GM18511 (cell line): ENCODE measurements at regions not wholly inside any gene's neighbourhood (a gene's known extent, or its start where the extent isn't known, plus 50 kb on each side); places are given as distances from the start of the nearest gene placed in this dataset.
"Not testable (repeated sequence)": the region's sequence is repeated elsewhere in the genome, so short reads cannot be mapped to it uniquely, and the experiment has no call there.

Source experiments
- ATAC-seq: cut with Tn5 transposase; IDR thresholded peaks from one replicate; pipeline ENCODE4 v1.9.1; 2021; ENCODE audit warnings: mild to moderate bottlenecking, moderate library complexity; ENCODE audit not compliant: unreplicated experiment

DNA sequence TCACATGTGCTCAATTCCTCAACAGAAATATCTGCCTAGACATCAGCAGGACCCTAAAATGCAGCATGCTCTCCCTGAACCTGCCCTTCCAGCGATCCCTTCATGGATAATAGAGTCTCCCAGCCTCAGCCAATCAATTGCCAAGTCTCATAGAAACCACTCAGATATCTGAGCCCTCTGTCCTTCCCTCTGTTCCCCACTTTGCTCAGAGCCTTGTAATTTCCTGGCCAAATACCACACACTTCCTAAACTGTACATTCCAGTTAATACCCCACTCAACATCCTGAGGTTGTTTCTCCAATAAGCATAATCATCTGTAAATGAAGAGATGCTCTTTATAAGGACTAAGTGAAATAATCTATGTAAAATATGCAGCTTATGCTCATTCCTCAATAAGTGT is 59.3 kb upstream of the PTGFRN start:
- no peak for ATAC-seq

DNA sequence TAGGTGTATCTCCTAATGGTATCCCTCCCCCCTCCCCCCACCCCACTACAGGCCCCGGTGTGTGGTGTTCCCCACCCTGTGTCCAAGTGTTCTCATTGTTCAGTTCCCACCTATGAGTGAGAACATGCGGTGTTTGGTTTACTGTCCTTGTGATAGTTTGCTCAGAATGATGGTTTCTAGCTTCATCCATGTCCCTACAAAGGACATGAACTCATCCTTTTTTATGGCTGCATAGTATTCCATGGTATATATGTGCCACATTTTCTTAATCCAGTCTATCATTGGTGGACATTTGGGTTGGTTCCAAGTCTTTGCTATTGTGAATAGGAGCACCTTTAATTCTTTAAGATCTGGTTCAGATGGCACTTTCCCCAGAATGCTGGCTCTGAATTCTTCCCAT is 58.5 kb upstream of the PTGFRN start:
- ATAC-seq, result not testable (repeated sequence)

DNA sequence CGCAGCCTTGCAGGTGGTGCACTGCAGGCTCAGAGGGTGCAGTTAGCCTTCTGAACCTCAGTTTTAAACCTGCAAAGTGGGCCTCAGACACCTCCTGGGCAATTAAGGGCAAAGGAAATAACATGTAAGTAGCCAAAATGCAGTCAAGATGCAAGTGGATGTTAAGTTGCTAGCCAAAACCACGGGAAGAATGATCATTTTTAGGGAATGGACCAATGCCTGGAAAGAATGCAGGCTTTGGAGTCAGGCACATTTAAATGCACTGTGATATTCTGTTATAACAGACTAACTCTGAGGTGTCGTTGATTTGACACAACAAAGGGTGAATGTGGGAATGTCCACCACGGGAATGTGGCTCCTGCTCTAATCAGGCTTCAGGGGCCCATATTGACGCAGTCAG is 57.9 kb upstream of the PTGFRN start:
- ATAC-seq, result no peak

DNA sequence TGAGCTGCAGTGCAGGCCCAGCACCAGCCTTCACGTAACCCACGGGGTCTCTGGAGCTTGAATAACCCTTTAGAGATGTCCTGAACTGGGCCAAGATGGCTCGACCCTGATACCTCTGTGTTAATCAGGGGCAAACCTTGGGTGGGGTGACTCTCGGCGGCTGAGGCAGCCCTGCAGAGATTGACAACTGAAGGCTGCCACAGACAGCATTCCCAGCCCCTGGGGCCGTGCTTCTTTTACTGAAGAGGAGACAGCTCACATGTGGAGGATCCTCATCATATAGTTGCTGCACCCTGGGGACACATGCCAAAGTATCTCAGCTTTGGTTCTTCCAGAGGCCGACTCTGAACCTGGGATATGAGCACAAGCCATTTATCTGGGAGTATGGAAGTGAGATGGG is 57.3 kb upstream of the PTGFRN start:
- ATAC-seq, result no peak

DNA sequence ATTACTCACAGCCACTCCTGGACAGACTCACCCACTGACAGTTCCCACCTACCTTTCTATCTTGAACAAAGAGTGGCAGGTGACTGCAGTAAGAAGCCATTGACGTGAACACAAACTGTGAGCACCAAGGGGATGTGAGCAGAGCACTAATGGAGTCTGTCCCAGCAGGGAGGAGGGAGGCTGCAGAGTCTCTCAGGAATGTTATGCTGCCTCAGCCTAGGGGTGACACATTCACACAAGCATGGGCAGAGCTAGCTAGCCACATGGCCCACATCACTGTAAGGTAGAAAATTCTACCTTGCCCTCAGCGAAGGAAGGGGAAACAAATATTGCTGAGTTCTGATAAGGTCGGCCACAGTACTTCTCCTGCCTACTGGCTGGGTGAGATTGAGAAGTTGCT is 56.8 kb upstream of the PTGFRN start:
- ATAC-seq, result no peak

DNA sequence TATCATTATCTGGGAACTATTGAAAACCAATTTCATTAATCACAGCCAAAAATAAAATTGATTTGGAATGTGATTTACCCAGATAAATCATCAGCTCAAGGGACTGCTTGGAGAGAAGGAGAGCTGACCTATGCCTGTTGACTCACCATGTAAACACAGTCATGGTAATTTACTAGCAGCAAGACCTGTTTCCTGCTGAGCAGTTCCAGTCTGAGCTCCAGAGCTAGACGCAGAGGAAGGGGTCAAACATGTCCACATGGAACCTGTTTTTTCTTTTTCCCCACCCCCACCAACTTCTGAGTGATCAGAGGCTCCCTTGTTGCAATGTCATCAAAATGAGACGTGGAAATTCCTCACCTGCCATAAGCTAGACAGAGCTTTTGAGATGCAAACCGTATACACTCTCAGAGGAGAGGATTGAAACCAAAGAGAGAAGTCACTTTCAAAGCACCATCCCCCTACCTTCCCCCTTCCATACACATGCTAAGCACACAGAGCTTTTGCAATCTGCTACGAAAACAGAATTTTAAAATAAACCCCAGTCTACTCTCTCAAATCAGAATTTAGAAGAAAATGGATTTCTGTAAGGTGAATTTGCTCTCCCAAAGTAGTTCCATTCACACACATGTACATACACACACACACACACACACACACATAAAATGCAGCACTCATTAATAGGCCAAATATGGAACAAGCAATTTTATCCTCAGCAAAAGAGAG is 55.9 kb upstream of the PTGFRN start:
- no peak for ATAC-seq

DNA sequence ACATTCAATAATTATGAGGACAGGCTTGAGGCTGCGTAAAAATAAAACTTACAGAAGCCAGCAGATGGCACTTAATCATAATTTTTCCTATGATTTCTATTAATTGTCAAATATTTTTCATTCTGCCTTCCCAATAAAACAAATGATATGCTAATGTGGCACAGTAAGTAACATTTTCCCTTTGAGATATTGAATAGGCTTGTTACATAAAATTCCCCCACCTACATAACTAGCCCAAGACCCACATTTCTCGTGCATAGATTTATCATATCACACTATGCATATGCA is 55.4 kb upstream of the PTGFRN start:
- ATAC-seq, result no peak

DNA sequence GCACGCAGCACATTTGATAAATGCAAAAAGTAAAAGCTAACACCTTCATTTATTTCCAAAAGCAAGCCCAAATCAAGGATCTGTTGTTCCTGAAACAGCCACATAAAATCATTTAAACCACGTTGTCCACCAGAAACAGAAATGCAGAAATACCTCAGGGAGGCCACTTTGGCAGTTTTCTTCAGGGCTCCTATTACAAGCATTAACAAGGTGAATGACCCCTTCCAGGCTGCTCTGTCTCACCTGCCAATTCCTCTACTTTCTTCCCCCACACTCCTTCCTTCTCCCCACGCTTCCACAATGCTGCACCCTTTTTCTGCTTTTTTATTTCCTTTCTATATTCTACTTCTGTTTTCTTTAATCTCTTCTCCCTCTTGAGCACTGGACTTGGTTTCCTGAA is 55.0 kb upstream of the PTGFRN start:
- ATAC-seq, result no peak

DNA sequence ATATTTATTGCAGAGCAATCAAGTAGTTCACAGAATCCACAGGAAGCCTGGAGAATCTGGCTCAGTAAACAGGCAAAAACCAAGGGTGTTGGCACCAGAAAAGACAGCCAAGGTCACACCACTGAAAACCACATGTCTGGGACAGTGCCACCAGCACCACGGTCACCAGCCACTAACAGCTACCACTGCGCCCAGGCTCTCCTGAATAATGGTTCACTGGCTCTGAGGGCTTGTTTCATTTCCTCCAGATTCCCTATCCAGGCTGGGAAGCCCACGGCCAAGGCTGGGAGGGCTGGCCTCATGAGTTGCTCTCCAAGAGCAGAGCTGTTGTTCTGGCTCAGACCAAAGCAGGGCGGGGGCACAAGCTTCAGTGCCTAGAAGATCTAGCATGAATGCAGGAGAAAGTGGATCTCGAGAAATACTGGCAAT is 54.5 kb upstream of the PTGFRN start:
- ATAC-seq, result no peak

DNA sequence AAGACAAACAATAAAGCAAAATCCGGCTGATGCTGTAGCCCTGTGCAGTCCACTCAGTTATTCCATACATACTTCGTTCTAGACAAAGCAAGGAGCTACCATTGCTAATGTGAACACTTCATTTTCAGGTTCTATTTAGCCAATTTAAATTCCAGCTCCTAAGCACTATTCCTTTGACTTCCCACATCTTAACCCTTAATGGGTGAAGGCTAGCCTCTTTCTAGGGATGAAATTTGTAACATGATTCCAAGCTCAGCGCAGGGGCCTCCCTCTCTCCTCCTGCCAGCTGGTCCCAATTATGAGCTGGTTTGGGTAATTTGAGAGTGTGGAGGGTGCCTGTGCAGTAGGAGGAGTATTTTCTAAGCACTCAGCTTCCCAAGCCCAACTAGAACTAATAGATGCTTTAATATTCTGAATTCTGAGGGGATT is 53.9 kb upstream of the PTGFRN start:
- no peak for ATAC-seq

DNA sequence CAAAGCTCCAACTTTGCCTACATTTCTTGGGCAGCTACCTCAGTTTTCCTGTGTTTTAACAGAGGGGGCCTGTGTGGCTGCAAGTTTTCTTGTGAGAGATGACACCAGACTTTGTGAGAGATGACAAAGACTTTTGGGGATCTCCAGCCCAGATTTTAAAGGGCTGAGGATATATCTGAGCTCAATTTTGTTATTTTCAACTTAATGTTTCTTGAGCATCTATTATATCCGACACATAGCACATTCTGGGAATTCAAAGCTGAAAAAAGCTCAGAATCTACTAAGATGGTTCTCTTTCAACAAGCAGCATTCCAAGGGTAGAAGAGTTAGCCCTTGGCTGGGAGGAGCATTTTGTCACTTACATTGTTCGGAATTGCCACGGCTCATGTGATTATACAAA is 53.4 kb upstream of the PTGFRN start:
- no peak for ATAC-seq

DNA sequence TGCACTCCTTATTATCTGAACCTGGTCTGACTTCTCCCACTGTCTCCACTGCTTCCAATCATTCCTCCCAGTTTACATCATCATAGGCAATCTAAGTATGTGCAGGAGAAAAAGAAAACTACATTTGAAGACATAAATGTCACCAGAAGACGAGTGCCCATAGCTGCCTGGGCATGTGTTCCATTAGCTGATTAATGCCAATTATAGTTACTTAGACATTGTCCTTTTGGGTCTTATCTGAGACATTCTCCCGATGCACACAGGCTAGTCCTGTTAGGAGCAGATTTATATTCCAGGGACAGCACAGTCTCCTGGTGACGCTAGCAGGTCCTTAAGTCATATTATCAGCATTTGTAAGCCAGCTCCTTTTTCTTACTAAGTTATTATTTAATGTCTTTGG is 52.6 kb upstream of the PTGFRN start:
- no peak for ATAC-seq
